ENCODE measurements at regions not wholly inside any gene's neighbourhood (a gene's known extent, or its start where the extent isn't known, plus 50 kb on each side); places are given as distances from the start of the nearest gene placed in this dataset.
"Not testable (repeated sequence)": the region's sequence is repeated elsewhere in the genome, so short reads cannot be mapped to it uniquely, and the experiment has no call there.

- H3K4me3 ChIP-seq (ENCODE audit: low read depth, low read length) = not testable (repeated sequence)
Observed at GRCh38 chr5:21336478-21336877, 1348.5 kb upstream of the CDH18 start.

- H3K4me3 ChIP-seq (ENCODE audit: low read depth, low read length) = not testable (repeated sequence)
Observed at GRCh38 chr5:21315376-21315775, 1327.4 kb upstream of the CDH18 start.

- H3K4me3 ChIP-seq (ENCODE audit: low read depth, low read length) = not testable (repeated sequence)
Observed at GRCh38 chr5:21301205-21301604, 1313.2 kb upstream of the CDH18 start.

- H3K4me3 ChIP-seq (ENCODE audit: low read depth, low read length) = not testable (repeated sequence)
Observed at GRCh38 chr5:21274361-21274760, 1286.4 kb upstream of the CDH18 start.

- H3K4me3 ChIP-seq (ENCODE audit: low read depth, low read length) = no peak overlapping the region
- TF ChIP-seq CTCF (IDR thresholded peaks at IDR 0.05; ENCODE audit: low read depth, low read length) = no peak
Observed at GRCh38 chr5:21263361-21263760, 1275.4 kb upstream of the CDH18 start.

- no peak for TF ChIP-seq CTCF (IDR thresholded peaks at IDR 0.05; ENCODE audit: low read depth, low read length)
- H3K4me3 ChIP-seq (ENCODE audit: low read depth, low read length) = no peak overlapping the region
Observed at GRCh38 chr5:21254161-21254560, 1266.2 kb upstream of the CDH18 start.

GRCh38 chr5:21244982-21245381 is 1257.0 kb upstream of the CDH18 start:
- TF ChIP-seq CTCF (IDR thresholded peaks at IDR 0.05; ENCODE audit: low read depth, low read length) = no peak

GRCh38 chr5:21238786-21239185 is 1250.8 kb upstream of the CDH18 start:
- no peak for TF ChIP-seq CTCF (IDR thresholded peaks at IDR 0.05; ENCODE audit: low read depth, low read length)
- no peak overlapping the region for H3K4me3 ChIP-seq (ENCODE audit: low read depth, low read length)

More at GRCh38 chr5:21244982-21245381, 1257.0 kb upstream of the CDH18 start:
- no peak overlapping the region for H3K4me3 ChIP-seq (ENCODE audit: low read depth, low read length)

- no peak for TF ChIP-seq CTCF (IDR thresholded peaks at IDR 0.05; ENCODE audit: low read depth, low read length)
- no peak overlapping the region for H3K4me3 ChIP-seq (ENCODE audit: low read depth, low read length)
Observed at GRCh38 chr5:21237461-21237860, 1249.5 kb upstream of the CDH18 start.

GRCh38 chr5:21236971-21237427 is 1249.0 kb upstream of the CDH18 start:
- TF ChIP-seq CTCF (IDR thresholded peaks at IDR 0.05; ENCODE audit: low read depth, low read length) = no peak
- no peak overlapping the region for H3K4me3 ChIP-seq (ENCODE audit: low read depth, low read length)

All from WI38 (cell line).